Tibial artery (tissue), 4 donors: ENCODE measurements at regions not wholly inside any gene's neighbourhood (a gene's known extent, or its start where the extent isn't known, plus 50 kb on each side); places are given as distances from the start of the nearest gene placed in this dataset.
"Not testable (repeated sequence)": the region's sequence is repeated elsewhere in the genome, so short reads cannot be mapped to it uniquely, and the experiment has no call there.

Source experiments
- DNase-seq, 2 donors: peaks; one replicate each; pipeline ENCODE4 v3.0.0-alpha.2; 2019
- H3K27ac ChIP-seq, 2 donors: fragments of 200-600 bp; sonication (generic) in 1 of 2; 1 replicate in 1 of 2; 2 replicates in 1 of 2; pipeline ENCODE4 v1.5.1; 2018 to 2019; ENCODE audit warnings: mild to moderate bottlenecking in 1 of 2
- H3K27me3 ChIP-seq, 2 donors: fragments of 200-600 bp; sonication (generic) in 1 of 2; one replicate each; pipeline versions ENCODE4 v1.5.1 to v1.6.0; 2016 to 2019
- H3K36me3 ChIP-seq, 3 donors: fragments of 200-600 bp; sonication (generic) in 2 of 3; one replicate each; pipeline ENCODE4 v1.5.1; 2016 to 2019; ENCODE audit warnings: mild to moderate bottlenecking in 2 of 3
- H3K4me1 ChIP-seq, 4 donors: fragments of 200-600 bp; sonication (generic) in 2 of 4; 1 replicate in 3 of 4; 2 replicates in 1 of 4; pipeline ENCODE4 v1.5.1; 2016 to 2019
- H3K4me3 ChIP-seq, 2 donors: fragments of 200-600 bp; sonication (generic) in 1 of 2; 1 replicate in 1 of 2; 2 replicates in 1 of 2; pipeline ENCODE4 v1.5.1; 2018 to 2019; ENCODE audit warnings: mild to moderate bottlenecking in 2 of 2
- H3K9me3 ChIP-seq, 3 donors: fragments of 200-600 bp; sonication (generic) in 1 of 3; one replicate each; pipeline ENCODE4 v1.5.1; 2016 to 2019
- intact Hi-C: fragments of 100-400 bp; cut with DNase I; formaldehyde crosslinking; loops from one replicate; pipeline ENCODE4 v1.15.0; 2023; ENCODE audit warnings: low total_unique reads
- TF ChIP-seq, protein P1 (sequence below), 2 experiments: fragments of 200-600 bp in 1 of 2; fragments of 450-650 bp in 1 of 2; IDR thresholded peaks; one replicate each; pipeline ENCODE4 v1.5.1; 2017 to 2019; ENCODE audit warnings: antibody characterized with exemption in 2 of 2, mild to moderate bottlenecking in 1 of 2, moderate library complexity in 1 of 2

DNA sequence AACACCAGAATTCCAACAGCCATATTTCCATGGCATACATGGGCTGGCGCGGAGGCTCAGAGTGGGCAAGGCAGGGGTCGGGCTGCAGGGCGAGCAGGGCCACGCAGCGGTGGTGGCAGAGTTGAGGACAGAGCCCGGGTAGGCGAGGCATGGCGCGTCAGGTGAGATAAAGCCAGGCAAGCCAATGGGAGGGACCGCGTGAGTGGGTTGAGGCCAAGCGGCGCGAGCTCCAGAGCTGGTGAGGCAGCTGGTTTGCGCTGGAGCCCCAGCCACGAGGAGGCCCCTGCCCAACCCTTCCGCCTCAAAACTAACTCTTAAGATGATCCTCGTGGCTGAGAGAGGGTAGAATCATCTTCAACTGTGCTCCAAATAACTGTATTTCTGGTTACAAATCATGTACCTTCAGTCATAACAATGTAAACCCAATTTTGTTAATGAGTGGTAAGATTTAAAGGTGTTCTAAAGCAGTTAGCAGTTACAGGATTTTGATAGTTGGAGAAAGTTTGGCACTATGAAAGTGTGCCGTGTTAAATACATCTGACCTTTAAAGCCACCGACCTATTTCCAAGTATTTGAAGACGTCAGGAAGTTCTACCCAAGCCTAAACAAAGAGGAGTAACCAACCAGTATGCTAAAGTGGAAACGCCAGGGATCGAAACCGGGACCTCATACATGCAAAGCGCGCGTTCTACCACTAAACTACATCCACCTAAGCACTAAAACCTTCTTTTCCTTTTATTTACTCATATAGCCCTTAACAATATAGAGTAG lies 107.9 kb downstream of the GPX5 start:
- Histone ChIP-seq H3K4me1 (peaks cover 0 to 11% (median 3%) of the 10 kb centered on the region in 4 donors), H3K27me3 (peaks cover 0 to 38% of the 10 kb centered on the region in 2 donors), H3K36me3 (no peaks in the 10 kb centered on the region), H3K9me3 (no peaks in the 10 kb centered on the region), H3K27ac (no peak overlapping the region), H3K4me3 (no peak overlapping the region)
- DNase-seq = no peak
- TF ChIP-seq, protein P1, sequence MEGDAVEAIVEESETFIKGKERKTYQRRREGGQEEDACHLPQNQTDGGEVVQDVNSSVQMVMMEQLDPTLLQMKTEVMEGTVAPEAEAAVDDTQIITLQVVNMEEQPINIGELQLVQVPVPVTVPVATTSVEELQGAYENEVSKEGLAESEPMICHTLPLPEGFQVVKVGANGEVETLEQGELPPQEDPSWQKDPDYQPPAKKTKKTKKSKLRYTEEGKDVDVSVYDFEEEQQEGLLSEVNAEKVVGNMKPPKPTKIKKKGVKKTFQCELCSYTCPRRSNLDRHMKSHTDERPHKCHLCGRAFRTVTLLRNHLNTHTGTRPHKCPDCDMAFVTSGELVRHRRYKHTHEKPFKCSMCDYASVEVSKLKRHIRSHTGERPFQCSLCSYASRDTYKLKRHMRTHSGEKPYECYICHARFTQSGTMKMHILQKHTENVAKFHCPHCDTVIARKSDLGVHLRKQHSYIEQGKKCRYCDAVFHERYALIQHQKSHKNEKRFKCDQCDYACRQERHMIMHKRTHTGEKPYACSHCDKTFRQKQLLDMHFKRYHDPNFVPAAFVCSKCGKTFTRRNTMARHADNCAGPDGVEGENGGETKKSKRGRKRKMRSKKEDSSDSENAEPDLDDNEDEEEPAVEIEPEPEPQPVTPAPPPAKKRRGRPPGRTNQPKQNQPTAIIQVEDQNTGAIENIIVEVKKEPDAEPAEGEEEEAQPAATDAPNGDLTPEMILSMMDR (IDR thresholded peaks at IDR 0.05) = no peak
- intact Hi-C loops = no loop called here

DNA sequence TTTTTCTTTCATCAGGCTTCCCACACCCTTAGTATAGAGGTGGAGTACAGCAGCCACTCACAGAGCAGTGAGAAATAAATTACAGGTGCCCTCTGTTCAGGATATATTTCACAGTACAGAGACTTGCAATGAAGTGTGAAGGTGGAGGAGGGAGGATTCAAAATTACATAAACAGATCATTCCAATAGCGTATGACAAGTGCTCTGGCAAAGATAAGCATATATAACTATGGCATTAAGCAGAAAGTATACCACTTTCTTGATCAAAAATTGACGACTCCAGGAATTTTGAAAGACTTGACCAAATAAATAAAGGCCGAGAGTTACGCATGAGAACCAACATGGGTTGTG lies 108.7 kb downstream of the GPX5 start:
- Histone ChIP-seq H3K9me3 (no peaks in the 10 kb centered on the region), H3K27ac (no peak overlapping the region), H3K4me1 (peaks cover 0 to 11% (median 3%) of the 10 kb centered on the region in 4 donors), H3K27me3 (peaks cover 0 to 42% of the 10 kb centered on the region in 2 donors), H3K36me3 (no peaks in the 10 kb centered on the region), H3K4me3 (peak overlapping the region; percentile 12 to 25)
- DNase-seq = no peak
- TF ChIP-seq, protein P1 (IDR thresholded peaks at IDR 0.05) = no peak
- intact Hi-C loops = no loop called here

DNA sequence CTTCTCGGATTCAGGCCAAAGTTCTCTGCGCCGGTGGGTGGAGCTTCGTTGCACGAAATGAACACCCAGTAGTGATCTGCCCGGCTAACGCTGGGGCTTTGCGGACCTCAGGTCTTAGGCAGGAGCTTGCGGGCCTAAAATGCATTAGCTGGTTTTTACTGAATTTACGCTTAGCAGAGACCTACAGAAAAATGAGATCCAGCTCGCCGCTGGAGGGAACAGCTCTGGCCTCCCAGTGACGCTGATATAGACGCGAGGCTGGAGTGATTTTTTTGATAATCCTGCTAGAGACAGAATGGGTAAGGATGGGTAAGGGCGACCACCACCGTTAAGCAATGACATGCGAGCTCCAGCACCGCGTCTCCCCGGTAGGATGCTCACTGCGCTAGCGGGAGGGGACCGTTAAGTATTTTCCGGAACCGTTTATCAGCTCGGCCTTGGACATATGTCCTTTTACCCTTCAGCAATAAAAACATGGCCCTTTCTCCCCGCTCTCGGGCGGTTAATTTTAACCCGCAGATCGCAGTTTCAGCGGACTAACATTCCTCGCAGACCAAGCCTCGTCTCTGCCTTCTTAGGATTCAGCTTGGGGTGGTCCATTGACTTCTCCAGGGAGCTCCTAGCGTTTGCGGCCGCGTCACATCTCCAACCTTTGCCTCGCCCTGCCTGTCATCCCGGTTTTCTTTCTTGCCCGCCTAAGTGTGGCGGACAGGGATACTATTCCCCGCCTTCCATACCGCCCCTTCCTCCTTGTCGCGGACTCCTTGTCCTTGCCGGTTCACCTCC lies 109.3 kb downstream of the GPX5 start:
- no peak for DNase-seq
- peaks cover 0 to 11% (median 3%) of the 10 kb centered on the region in 4 donors for H3K4me1 ChIP-seq

DNA sequence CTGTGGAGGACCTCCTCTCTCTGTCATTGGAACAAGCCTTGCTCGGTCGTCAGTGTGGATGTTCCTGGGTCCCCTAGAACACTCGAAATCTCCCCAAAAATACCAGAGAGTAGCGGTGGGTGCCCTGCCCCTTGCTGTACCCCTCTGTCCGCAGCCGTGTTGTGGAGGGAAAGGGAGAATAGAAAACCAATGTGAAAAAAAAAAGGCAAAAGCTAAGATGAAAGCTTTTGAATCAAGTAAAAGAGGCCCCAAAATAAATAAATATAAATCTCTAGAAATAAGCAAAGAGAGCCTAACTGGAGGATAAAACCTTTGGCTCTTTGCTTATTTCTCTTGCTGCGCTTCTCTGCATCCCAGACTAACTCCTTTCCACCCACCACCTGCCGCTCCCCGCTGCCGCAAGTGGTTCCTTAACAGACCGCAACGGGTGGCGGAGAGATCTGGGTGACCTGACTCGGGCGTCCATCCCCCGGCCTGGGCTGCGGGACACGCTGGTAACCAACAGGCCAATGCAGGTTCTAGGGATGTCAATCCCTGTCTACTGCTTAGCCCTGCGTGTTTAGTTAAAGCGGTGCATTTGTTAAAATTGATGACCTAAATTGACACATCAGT lies 110.0 kb downstream of the GPX5 start:
- Histone ChIP-seq H3K27ac (no peak overlapping the region), H3K4me1 (peaks cover 0 to 11% (median 3%) of the 10 kb centered on the region in 4 donors), H3K36me3 (no peaks in the 10 kb centered on the region), H3K27me3 (peaks cover 0 to 51% of the 10 kb centered on the region in 2 donors), H3K9me3 (no peaks in the 10 kb centered on the region), H3K4me3 (peak overlapping the region in 1 of 2 donors; percentile 25)
- intact Hi-C loops = no loop called here
- DNase-seq = no peak
- TF ChIP-seq, protein P1 (IDR thresholded peaks at IDR 0.05) = no peak

More for the DNA sequence above, 109.3 kb downstream of the GPX5 start:
- Histone ChIP-seq H3K36me3 (no peaks in the 10 kb centered on the region), H3K9me3 (no peaks in the 10 kb centered on the region), H3K4me3 (peak overlapping the region; percentile 12 to 25), H3K27ac (no peak overlapping the region), H3K27me3 (peaks cover 0 to 47% of the 10 kb centered on the region in 2 donors)
- TF ChIP-seq, protein P1 (IDR thresholded peaks at IDR 0.05) = no peak
- intact Hi-C loops = no loop called here

DNA sequence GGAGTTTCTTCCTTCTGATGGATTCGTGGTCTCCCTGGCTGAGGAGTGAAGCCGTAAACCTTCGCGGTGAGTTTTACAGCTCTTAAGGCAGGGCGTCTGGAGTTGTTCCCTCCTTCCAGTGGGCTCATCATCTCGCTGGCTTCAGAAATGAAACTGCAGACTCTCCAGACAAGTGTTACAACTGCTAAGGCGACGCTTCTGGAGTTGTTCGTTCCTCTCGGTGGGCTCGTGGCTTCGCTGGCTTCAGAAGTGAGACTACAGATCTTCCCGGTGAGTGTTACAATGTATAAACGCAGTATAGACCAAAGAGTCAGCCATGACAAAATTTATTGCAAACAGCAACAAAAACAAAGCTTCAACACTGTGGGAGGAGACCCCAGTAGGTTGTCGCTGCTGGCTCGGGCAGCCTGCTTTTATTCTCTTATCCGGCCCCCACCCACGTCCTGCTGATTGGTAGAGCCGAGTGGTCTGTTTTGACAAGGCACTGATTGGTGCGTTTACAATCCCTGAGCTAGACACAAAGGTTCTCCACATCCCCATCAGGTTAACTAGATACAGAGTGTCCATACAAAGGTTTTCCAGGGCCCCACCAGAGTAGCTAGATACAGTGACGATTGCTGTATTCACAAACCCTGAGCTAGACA lies 113.2 kb downstream of the GPX5 start:
- intact Hi-C loops = no loop called here
- TF ChIP-seq, protein P1 (IDR thresholded peaks at IDR 0.05) = no peak
- Histone ChIP-seq H3K27ac (no peak overlapping the region), H3K4me1 (peaks cover 0 to 11% (median 3%) of the 10 kb centered on the region in 4 donors), H3K36me3 (no peaks in the 10 kb centered on the region), H3K9me3 (no peaks in the 10 kb centered on the region), H3K4me3 (no peak overlapping the region), H3K27me3 (peaks cover 0 to 39% of the 10 kb centered on the region in 2 donors)
- DNase-seq = no peak

DNA sequence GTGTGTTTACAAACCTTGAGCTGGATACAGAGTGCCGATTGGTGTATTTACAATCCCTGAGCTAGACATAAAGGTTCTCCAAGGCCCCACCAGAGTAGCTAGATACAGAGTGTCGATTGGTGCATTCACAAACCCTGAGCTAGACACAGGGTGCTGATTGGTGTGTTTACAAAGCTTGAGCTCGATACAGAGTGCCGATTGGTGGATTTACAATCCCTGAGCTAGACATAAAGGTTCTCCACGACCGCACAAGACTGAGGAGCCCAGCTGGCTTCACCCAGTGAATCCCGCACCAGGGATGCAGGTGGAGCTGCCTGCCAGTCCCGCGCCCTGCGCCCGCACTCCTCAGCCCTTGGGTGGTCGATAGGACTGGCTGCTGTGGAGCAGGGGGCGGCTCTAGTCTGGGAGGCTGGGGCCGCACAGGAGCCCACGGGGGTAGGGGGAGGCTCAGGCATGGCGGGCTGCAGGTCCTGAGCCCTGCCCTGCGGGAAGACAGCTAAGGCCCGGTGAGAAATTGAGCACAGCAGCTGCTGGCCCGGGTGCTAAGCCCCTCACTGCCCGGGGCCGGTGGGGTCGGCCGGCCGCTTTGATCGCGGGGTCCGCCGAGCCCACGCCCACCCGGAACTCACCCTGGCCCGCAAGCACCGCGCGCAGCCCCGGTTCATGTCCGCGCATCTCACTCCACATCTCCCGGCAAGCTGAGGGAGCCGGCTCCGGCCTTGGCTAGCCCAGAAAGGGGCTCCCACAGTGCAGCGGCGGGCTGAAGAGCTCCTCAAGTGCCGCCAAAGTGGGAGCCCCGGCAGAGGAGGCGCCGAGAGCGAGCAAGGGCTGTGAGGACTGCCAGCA lies 114.0 kb downstream of the GPX5 start:
- H3K4me1 ChIP-seq, H3K36me3 ChIP-seq, H3K9me3 ChIP-seq, DNase-seq, intact Hi-C loops, H3K4me3 ChIP-seq, H3K27ac ChIP-seq: not testable (repeated sequence)
- H3K27me3 ChIP-seq = peaks cover 0 to 36% of the 10 kb centered on the region in 2 donors
